ENCODE measurements at regions not wholly inside any gene's neighbourhood (a gene's known extent, or its start where the extent isn't known, plus 50 kb on each side); places are given as distances from the start of the nearest gene placed in this dataset.

GRCh38 chr6:119426619-119427018, 77.1 kb upstream of the MAN1A1 start:
- TF ChIP-seq, protein P1, sequence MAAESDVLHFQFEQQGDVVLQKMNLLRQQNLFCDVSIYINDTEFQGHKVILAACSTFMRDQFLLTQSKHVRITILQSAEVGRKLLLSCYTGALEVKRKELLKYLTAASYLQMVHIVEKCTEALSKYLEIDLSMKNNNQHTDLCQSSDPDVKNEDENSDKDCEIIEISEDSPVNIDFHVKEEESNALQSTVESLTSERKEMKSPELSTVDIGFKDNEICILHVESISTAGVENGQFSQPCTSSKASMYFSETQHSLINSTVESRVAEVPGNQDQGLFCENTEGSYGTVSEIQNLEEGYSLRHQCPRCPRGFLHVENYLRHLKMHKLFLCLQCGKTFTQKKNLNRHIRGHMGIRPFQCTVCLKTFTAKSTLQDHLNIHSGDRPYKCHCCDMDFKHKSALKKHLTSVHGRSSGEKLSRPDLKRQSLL (tag by site-specific recombination; IDR thresholded peaks at IDR 0.05): no peak
- TF ChIP-seq, protein P2, sequence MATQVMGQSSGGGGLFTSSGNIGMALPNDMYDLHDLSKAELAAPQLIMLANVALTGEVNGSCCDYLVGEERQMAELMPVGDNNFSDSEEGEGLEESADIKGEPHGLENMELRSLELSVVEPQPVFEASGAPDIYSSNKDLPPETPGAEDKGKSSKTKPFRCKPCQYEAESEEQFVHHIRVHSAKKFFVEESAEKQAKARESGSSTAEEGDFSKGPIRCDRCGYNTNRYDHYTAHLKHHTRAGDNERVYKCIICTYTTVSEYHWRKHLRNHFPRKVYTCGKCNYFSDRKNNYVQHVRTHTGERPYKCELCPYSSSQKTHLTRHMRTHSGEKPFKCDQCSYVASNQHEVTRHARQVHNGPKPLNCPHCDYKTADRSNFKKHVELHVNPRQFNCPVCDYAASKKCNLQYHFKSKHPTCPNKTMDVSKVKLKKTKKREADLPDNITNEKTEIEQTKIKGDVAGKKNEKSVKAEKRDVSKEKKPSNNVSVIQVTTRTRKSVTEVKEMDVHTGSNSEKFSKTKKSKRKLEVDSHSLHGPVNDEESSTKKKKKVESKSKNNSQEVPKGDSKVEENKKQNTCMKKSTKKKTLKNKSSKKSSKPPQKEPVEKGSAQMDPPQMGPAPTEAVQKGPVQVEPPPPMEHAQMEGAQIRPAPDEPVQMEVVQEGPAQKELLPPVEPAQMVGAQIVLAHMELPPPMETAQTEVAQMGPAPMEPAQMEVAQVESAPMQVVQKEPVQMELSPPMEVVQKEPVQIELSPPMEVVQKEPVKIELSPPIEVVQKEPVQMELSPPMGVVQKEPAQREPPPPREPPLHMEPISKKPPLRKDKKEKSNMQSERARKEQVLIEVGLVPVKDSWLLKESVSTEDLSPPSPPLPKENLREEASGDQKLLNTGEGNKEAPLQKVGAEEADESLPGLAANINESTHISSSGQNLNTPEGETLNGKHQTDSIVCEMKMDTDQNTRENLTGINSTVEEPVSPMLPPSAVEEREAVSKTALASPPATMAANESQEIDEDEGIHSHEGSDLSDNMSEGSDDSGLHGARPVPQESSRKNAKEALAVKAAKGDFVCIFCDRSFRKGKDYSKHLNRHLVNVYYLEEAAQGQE (tag by site-specific recombination; IDR thresholded peaks at IDR 0.05): no peak
- TF ChIP-seq ZNF146 (tag by site-specific recombination; IDR thresholded peaks at IDR 0.05) (no peak), ZNF239 (tag by site-specific recombination; IDR thresholded peaks at IDR 0.05) (no peak), ZNF274 (IDR thresholded peaks at IDR 0.05; ENCODE audit: low read length) (no peak), ZNF274 (tag by site-specific recombination; IDR thresholded peaks at IDR 0.05; ENCODE audit: borderline replicate concordance) (no peak), ZNF560 (tag by site-specific recombination; IDR thresholded peaks at IDR 0.05; ENCODE audit: borderline replicate concordance) (no peak), ZNF549 (tag by site-specific recombination; IDR thresholded peaks at IDR 0.05) (no peak), ZSCAN18 (tag by site-specific recombination; IDR thresholded peaks at IDR 0.05) (no peak), ZNF366 (tag by site-specific recombination; conservative IDR thresholded peaks at IDR 0.05) (no peak), ZBTB17 (tag by site-specific recombination; IDR thresholded peaks at IDR 0.05) (no peak), ZNF138 (tag by site-specific recombination; IDR thresholded peaks at IDR 0.05; ENCODE audit: borderline replicate concordance) (no peak)
- TF ChIP-seq, protein P3, sequence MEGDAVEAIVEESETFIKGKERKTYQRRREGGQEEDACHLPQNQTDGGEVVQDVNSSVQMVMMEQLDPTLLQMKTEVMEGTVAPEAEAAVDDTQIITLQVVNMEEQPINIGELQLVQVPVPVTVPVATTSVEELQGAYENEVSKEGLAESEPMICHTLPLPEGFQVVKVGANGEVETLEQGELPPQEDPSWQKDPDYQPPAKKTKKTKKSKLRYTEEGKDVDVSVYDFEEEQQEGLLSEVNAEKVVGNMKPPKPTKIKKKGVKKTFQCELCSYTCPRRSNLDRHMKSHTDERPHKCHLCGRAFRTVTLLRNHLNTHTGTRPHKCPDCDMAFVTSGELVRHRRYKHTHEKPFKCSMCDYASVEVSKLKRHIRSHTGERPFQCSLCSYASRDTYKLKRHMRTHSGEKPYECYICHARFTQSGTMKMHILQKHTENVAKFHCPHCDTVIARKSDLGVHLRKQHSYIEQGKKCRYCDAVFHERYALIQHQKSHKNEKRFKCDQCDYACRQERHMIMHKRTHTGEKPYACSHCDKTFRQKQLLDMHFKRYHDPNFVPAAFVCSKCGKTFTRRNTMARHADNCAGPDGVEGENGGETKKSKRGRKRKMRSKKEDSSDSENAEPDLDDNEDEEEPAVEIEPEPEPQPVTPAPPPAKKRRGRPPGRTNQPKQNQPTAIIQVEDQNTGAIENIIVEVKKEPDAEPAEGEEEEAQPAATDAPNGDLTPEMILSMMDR (tag by site-specific recombination; IDR thresholded peaks at IDR 0.05): no peak
- TF ChIP-seq, protein P4, sequence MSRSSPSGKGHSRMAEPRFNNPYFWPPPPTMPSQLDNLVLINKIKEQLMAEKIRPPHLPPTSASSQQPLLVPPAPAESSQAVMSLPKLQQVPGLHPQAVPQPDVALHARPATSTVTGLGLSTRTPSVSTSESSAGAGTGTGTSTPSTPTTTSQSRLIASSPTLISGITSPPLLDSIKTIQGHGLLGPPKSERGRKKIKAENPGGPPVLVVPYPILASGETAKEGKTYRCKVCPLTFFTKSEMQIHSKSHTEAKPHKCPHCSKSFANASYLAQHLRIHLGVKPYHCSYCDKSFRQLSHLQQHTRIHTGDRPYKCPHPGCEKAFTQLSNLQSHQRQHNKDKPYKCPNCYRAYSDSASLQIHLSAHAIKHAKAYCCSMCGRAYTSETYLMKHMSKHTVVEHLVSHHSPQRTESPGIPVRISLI (tag by site-specific recombination; IDR thresholded peaks at IDR 0.05): no peak

All from HEK293 (cell line).